Muscle of arm (tissue), 1 donor: ENCODE measurements at regions not wholly inside any gene's neighbourhood (a gene's known extent, or its start where the extent isn't known, plus 50 kb on each side); places are given as distances from the start of the nearest gene placed in this dataset.
"Not testable (repeated sequence)": the region's sequence is repeated elsewhere in the genome, so short reads cannot be mapped to it uniquely, and the experiment has no call there.

Experiments used
- DNase-seq: peaks from one replicate; pipeline ENCODE4 v3.0.0-alpha.2; 2013

GRCh38 chr1:184854496-184855140 is 100.0 kb upstream of the EDEM3 start:
- no peak for DNase-seq

- DNase-seq = no peak
Observed at GRCh38 chr1:184854036-184854435, 99.4 kb upstream of the EDEM3 start.

GRCh38 chr1:184851822-184852746 is 97.4 kb upstream of the EDEM3 start:
- no peak for DNase-seq

- no peak for DNase-seq
Observed at GRCh38 chr1:184843732-184844495, 89.3 kb upstream of the EDEM3 start.

- DNase-seq = no peak
Observed at GRCh38 chr1:184840596-184840995, 85.9 kb upstream of the EDEM3 start.

GRCh38 chr1:184838504-184838951 is 83.9 kb upstream of the EDEM3 start:
- peak; percentile 93 for DNase-seq

GRCh38 chr1:184836934-184837895 is 82.6 kb upstream of the EDEM3 start:
- peak; percentile 85 for DNase-seq

- peak; percentile 74 for DNase-seq
Observed at GRCh38 chr1:184836141-184836540, 81.5 kb upstream of the EDEM3 start.

GRCh38 chr1:184833994-184834393 is 79.3 kb upstream of the EDEM3 start:
- not testable (repeated sequence) for DNase-seq

GRCh38 chr1:184832517-184832916 is 77.9 kb upstream of the EDEM3 start:
- DNase-seq = no peak

GRCh38 chr1:184829496-184829895 is 74.8 kb upstream of the EDEM3 start:
- not testable (repeated sequence) for DNase-seq

- DNase-seq = no peak
Observed at GRCh38 chr1:184828369-184828717, 73.7 kb upstream of the EDEM3 start.

GRCh38 chr1:184827600-184828368 is 73.1 kb upstream of the EDEM3 start:
- no peak for DNase-seq

- no peak for DNase-seq
Observed at GRCh38 chr1:184826001-184826400, 71.3 kb upstream of the EDEM3 start.

- no peak for DNase-seq
Observed at GRCh38 chr1:184825571-184825970, 70.9 kb upstream of the EDEM3 start.

GRCh38 chr1:184824691-184825323 is 70.1 kb upstream of the EDEM3 start:
- no peak for DNase-seq

GRCh38 chr1:184823080-184823479 is 68.4 kb upstream of the EDEM3 start:
- DNase-seq = no peak

- DNase-seq = no peak
Observed at GRCh38 chr1:184822267-184822666, 67.6 kb upstream of the EDEM3 start.

GRCh38 chr1:184821658-184822057 is 67.0 kb upstream of the EDEM3 start:
- no peak for DNase-seq

- DNase-seq = no peak
Observed at GRCh38 chr1:184820956-184821355, 66.3 kb upstream of the EDEM3 start.
